T-helper 2 cell treated with Interferon-gamma antibody and Interleukin-4, amounts not matched to agents 100 ng/mL and 5 ng/mL, for 36 hours (primary cell): ENCODE measurements at regions not wholly inside any gene's neighbourhood (a gene's known extent, or its start where the extent isn't known, plus 50 kb on each side); places are given as distances from the start of the nearest gene placed in this dataset.

Source experiments
- intact Hi-C: fragments of 100-400 bp; cut with micrococcal nuclease; formaldehyde crosslinking; loops from one replicate; pipeline ENCODE4 v1.15.1; 2023

DNA sequence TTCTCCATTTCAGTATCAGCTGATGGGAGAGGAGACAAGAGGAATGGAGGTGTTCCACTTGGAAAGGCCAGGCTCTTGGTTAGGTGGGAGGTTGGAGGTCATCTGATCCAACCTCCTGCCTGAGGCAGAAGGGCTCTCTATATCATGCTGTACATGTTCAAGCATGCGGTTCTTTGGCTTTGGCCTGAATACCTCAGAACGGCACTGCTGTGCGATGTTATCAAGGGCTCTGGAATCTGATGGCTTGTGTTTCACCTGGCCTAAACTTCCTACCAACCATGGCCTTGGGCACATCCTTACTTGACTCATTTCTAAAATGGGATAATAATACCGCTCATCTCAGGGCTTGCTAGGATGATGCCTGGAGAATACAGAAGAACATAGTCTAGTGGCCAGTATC is 90.1 kb upstream of the FAM169A start:
- intact Hi-C loops: no loop called here

DNA sequence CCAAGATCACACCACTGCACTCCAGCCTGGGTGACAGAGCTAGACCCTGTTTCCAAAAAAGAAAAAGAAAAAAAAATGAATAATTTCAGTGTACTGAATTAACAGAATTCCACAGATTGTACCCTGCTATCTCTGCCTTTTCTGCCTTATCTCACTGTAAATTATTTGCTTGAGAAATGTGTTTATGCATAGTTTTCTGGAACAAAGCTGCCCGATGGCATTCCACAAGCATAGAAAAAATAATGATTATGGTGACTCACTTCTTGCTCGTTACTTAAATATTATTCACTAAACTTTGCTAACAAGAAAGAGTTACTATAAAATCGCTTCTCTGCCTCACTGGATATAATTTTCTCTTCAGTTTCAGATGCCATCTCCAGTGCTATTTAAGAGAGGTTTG is 88.7 kb upstream of the FAM169A start:
- intact Hi-C loops: no loop called here

DNA sequence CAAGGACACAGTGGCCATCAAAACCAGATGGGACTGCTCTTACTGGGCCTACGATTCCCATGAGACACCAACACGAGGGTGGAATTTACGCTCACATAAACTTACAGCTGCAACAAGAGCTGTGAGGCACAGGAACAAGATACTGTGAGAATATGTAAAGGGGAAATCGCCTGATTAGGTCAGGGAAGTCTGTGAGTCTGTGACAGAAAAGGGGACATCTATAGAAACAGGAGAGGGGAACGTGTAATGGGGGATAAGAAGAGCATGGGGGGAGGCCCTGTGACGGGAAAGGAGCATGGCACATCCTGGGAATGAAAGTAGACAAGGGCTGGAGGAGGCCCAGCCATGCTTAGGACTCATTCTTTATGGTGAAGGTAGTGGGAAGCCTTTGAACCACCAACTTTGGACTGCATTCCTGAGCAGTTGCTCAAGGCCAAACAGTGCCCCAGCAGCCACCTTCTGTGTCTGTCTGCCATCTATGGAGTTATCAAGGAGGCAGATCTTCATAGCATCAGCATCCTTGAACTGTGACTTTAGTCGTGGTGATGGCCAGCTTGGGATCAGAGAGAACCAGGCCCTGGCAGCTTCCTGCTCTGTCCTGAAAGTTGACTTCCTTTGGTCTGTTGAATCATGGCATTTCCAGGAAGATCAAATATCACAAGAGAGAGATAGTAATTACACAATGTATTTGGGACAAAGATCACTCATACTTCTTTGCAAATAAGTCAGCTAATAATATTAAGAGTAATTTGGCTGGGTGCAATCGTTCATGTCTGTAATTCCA is 87.9 kb upstream of the FAM169A start:
- intact Hi-C loops: no loop called here

DNA sequence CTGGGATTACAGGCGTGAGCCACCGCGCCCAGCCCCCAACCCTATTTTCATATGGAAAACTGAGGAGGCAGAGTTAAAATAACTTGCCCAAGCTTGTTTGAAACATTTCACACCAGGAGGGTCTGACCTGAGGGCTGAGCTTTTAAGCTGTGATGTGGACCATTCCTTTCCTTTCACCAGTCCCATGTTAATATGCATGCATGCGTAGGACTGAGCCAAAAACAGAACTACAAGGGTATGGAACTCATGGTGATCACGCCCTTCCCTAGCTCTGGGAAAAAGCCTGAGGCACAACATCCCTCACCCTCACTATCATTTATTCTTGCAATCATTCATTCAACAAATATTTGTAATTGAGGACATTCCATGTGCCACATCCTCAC is 87.4 kb upstream of the FAM169A start:
- intact Hi-C loops: no loop called here

DNA sequence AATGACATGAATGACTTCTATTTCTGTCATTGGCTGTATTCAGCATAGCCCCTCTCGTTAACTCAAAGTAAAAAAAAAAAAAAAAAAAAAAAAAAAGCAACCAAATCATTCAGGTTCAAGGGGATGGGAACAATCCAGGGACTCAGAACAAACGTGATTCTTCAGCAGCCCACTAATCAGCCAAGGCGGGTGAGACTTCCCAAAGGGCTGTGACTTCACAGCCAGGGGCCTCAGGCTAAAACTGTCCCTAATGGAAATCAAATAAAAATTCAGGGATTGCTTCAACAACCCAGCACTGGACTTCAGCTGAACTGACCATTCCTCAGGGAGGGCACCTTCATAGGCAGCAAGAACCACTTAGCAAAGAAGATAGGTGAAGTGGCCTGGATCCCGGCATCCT is 86.2 kb upstream of the FAM169A start:
- intact Hi-C loops: no loop called here

DNA sequence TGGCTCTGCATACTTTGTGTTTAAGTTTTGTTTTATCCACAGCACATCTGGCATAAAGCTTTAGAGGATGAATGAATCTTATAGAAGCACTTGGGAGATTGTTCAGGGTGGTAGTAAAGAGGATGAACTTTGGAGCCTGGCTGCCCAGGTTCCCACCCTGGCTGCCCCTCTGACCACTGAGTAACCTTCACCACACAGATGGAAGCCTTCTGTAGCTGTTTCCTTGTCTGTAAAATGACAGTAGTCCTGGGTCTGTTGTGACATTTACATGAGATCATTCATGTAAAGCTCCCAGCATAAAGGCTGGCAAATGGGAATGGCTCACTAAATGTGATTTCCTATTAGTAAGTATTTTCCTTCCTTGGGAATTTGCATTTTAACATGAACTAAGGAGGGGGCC is 85.7 kb upstream of the FAM169A start:
- intact Hi-C loops: no loop called here

DNA sequence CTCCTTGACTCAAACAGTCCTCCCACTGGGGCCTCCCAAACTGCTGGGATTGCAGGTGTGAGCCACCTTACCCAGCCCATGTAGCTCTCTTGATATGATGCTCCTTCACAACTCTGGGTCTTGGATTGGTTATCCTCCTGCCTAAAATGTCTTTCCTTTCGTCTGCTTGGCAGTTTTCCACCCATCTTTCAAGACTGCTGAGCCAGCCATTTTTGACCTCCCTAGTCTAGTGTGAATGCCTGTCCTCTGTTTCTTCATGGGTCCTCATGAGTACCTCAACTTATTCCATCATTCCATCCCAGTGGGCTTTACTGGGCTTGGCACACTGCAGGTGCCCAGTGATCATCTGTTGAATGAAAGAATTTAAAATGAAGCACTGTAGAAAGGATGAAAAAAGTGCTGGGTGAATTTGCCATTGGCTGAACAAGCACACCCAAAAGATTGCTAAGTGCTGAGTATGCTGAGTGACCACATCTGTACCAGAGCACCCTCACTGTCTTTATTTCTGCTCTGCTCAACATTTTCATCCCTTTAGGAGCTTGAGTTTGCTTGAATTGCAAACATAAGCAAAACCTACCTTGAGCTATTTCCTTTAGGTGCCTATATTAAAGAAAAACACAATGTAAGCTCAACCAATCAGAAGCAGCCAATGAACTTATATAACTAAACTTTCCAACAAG is 84.8 kb upstream of the FAM169A start:
- intact Hi-C loops: no loop called here

DNA sequence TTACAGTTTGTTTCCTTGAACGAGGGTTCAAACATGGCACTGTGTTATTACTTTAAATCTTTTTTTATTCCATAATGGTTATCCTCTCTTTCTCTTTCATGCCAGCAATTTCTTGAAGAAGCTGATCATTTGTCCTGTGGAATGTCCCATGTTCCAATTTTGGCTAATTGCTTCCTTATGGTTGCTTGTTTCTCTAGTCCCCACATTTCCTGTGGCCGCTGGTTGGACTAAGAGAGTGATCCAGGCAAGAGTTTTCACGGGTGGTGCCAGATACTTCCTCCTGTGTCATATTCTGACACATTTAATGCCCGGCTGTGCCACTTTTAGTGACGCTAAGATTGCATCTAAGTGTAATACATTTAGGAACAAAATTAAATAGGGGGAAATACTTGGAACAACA is 83.8 kb upstream of the FAM169A start:
- intact Hi-C loops: no loop called here

DNA sequence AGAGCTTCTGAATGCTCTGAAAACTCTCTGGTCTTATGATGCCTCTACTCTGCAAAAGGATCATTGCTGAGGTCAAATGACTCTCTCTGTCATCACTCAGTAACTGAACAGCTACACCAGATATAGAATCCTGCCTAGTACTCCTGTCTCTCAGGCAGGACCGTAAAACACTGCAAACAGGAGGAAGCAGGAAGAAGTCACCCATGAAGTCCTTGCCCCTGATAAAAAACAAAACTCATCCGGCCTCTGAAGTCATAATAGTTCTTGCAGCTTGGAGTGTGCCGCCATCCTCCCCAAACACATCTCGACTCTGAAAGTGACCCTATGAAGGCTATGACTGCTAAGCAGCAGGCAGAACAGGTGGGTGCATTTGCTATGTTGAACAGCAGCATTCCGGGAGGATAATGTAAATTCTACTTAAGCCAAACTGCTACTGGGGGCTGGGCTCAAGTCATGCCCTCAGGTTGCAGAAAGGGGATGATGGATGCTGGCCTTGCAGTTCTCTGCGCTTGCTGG is 81.9 kb upstream of the FAM169A start:
- intact Hi-C loops: no loop called here

DNA sequence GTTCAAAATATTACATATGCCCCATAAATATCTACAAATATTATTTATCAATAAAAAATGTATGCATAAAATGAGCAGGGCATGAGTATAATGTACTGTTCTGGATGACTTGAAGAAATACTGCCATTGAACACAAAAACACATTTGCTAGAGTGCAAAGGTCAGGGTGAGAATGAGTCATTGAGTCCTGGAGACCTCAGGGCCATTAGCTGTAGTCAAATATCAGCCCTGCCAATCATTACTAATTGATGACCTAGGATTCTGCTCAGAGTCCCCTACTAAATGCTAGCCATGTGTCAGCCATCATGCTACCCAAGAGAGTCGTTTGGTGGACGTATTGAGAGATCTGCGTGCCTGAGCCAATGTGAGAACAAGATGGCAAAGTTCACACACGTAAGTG is 80.3 kb upstream of the FAM169A start:
- intact Hi-C loops: no loop called here

DNA sequence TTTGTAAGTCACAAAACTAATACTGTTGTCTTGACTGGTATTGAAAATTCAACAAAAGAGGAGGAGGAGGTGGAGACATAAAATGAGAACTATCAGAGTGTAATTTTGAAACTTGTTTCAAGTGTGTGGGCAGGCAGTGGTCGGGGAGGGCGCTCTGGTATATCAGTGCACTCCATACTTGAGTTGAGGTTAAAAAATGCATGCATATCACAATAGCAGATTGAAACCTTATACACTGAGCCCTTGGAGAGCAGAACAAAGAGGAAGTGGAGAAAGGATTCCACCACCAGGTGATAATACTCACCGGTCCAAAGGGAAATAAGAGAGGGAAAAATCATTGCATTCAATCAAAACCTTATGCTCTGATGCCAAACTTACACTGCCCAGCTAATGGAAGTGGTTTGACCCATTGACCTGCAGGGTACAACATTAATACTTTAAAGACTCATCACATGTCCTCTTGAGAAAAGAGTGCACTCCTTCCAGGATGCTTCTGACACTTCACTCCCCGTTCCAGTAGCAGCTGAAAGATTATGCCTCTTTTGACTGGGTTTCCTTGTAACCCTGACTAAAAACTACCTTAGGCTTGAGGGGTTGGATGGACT is 79.5 kb upstream of the FAM169A start:
- intact Hi-C loops: no loop called here

DNA sequence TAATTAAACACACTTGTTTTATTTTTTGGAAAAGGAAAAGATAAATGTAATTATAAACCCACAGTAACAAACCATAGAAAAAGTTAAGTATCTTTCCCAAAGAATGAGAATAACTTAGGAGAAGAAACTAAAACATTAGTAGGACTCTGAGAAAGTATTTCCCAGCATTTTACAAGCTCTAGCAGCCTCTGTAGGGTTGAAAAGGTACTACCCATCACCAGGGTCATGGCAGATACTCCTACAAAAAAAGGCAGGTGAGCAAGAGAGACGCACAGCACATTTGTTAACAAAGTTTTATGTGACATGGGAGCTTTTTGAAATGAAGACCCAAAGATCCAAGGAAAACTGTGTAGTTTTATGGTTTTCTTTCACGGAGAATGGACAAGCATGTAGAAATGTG is 77.7 kb upstream of the FAM169A start:
- intact Hi-C loops: no loop called here

DNA sequence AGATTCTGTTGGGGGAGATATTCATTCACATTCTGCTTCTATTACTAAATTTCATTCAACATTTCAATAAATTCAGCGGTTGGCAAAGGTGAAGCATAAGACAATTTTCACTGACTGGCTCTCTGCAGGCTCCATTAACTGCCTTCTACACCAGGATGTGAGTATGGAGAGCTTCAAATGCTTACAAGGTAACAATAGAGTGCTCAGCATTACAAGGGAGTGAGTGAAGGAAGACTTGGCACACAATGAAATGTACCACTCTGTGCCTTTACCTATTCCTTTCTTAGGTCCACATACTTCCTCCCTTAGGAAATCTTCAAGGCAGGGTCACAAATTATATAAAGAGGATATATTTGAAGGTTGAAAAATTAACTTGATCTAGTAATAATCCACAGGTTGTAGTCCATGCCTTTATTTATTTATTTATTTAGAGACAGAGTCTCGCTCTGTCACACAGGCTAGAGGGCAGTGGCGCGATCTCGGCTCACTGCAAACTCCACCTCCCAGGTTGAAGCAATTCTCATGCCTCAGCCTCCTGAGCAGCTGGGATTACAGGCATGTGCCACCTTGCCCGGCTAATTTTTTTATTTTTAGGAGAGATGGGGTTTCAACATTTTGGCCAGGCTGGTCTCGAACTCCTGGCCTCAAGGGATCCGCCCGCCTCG is 76.6 kb upstream of the FAM169A start:
- intact Hi-C loops: no loop called here

DNA sequence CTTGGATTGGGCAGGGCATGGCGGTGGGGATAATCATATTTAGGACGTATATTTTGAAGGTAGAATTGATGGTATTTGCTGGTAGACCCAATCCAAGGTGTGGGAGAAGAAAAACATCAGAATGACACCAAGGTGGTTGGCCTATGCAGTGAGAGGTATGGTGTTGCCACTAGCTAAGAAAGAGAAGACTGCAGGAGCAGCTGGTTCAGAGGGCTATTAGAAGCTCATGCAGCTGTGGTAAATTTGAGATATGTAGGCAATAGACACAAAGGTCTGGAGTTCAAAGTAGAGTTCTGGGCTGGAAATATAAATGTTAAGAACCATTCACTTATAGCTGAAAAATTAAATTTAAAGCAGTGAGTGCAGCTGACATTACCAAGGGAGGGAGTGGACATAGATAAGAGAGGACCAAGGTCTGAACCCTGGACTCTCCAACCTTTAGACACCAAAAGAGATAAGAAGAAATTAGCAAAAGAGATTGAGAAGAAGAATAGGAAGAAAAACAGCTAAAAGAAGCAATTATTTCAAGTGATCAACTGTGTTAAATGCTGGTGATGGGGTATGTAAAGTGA is 74.7 kb upstream of the FAM169A start:
- intact Hi-C loops: no loop called here

DNA sequence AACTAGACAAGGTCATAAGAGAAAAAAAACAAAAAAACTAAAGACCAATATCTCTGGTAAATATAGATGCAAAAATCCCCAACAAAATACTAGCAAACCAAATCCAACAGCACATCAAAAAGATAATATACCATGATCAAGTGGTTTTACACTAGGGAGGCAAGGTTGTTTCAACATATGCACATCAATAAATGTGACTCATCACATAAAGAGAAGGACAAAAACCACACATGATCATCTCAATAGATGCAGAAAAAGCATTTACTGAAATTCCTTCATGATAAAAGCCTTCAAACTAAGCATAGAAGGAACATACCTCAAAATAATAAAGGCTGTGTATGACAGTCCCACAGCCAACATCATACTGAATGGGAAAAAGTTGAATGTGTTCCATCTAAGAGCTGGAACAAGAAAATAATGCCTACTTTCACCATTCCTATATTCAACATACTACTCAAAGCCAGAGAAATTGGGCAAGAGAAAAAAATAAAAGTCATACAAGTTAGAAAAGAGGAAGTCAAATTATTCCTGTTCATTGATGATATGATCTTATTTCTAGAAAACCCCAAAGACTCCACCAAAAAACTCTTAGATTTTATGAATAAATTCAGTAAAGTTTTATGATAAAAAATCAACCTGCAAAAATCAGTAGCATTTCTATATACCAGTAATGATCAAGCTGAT is 72.2 kb upstream of the FAM169A start:
- intact Hi-C loops: loop anchor here (5.0 kb wide), 2 partner anchors 114 to 779 kb away; partner anchors contain the start of genes GCNT4 and POC5

DNA sequence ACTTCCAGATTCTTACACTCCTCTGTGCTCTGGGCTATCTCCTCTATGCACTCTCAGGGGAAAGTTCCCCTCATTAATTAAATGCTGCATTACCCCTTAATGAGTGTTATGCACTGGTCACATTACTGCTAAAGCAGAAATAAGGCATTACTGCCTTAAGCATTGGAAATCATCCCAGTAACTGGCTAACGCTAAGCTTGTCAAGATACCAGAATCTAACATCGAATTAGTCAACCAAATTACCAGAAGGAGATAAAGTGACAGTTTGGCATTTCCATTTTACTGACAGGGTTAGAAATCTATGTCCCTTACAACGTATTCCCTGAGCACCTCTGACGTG is 69.5 kb upstream of the FAM169A start:
- intact Hi-C loops: loop anchor here (5.0 kb wide), 2 partner anchors 117 to 782 kb away; partner anchors contain the start of genes GCNT4 and POC5

DNA sequence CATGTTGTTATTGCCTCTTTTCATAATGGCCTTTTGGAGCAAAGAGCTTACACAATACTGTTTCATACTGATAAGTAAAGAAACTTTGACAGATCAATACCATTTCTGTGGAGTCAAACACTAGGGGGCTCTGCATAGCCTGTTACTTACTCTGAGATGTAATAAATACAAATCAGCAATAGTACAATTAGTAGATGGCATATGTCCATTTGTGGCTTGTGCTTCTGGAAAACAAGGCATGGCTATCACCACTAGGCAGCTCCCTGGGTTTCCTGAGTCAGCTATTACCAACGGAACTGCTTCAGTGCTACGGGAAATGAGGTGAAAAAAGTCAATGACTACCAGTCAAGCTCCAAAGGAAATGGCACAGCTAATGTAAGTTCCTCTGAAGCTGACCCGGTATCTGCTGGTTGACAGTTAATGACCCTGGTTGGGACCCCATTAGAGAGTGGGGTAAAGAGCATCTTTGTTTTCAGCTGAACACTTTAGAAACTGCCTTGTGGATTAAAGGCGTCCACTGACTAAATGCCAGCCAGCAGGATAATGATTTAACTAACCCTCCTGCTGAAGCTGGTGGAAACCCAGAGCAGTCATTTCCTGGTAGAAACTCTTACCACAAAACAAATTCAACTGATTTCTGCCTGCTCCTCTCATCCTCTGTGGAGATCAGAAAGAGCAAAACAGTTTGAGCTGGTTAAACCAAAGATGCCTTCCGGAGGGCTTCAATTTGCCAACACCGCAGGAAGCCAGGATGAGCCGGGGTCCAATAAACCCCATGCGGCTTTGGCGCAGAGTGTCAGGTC is 69.0 kb upstream of the FAM169A start:
- intact Hi-C loops: loop anchor here (5.0 kb wide), 2 partner anchors 117 to 782 kb away; partner anchors contain the start of genes GCNT4 and POC5

DNA sequence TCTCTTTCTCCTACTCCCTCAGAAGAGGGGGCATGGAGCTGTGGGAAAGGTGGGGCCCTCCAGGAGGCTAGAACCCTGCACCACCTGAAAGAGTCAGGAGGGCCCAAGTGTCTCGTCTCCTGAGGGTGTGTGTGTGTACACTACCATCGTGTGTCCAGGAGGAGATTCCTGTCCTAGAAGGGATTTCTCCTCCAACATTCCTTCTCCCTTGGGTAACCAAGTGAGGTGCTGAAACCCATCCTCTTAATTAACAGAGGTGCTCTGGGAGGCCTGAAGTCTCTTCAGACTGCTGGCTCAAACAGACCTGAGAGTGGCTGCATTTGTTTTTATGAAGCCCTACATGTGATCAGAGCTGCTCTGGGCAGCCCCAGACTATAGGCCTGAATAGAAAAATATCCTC is 61.1 kb upstream of the FAM169A start:
- intact Hi-C loops: no loop called here

DNA sequence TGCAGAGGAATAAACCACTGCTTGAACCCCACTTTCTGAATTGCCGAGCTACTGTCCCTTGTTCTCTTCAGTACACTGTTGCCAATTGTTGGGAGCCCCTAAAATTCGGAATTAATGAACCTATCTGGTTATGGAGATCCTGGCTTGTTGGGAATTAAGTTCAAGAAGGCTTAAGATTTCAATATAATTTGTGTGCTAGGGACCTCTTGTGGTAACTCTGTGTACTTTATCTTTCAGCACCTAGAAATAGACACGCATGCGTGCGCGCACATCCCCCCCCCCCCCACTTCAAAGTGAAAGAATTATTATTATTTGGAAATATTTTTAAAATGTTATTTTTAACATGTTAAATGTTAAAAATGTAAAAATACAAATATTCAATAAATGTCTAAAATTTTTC is 53.3 kb upstream of the FAM169A start:
- intact Hi-C loops: loop anchor here (1.0 to 5.0 kb wide), 3 partner anchors 153 to 246 kb away; partner anchors contain the start of gene HEXB

DNA sequence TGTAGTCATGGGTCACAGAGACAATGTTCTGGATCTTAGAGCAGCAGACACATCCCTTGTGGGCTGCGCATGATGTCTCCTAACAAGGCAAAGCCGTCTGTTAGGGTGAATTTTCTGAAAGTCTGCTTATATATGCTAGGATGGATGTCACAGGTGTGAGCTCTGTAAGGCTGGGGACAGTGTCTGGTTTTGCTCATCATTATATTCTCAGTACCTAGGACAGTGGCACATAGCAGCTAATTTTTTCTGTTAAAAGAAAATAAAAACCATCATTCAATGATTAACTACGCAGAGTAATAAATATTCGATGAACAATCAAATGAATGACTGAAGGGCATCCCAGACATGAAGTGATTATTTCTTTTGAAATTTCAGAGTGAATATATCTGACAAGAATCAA is 52.9 kb upstream of the FAM169A start:
- intact Hi-C loops: loop anchor here (1.0 to 5.0 kb wide), 3 partner anchors 153 to 246 kb away; partner anchors contain the start of gene HEXB
